ENCODE measurements at regions not wholly inside any gene's neighbourhood (a gene's known extent, or its start where the extent isn't known, plus 50 kb on each side); places are given as distances from the start of the nearest gene placed in this dataset.
"Not testable (repeated sequence)": the region's sequence is repeated elsewhere in the genome, so short reads cannot be mapped to it uniquely, and the experiment has no call there.

DNA sequence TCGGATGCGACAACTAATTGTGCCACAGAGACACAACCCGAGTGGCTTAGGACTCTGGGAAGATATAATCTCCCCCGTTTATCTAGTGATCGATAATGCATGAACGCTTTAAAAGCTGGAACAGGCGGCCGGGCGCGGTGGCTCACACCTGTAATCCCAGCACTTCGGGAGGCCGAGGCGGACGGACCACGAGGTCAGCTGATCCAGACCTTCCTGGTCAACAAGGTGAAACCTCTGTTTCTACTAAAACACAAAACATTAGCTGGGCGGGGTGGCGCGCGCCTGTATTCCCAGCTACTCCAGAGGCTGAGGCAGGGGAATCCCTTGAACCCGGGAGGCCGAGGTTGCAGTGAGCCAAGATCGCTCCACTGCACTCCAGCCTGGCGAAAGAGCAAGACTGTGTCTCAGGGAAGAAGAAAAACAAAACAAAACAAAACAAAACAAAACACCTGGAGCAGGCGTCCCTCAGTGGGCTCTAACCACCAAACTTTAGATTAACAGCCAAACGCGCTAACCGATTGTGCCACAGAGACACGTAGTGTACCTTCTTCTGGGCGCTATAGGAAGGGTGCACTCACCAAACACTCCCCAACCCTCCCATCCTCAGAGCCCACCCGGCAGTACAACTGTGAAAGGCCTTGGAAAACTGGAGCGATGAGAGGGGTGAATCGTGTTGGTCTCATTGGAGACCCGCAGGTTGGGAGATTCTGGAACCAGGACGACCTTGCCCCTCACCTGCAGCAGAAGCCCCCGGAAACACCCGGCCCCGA lies 53.3 kb upstream of the PPIAL4F start:
- TF ChIP-seq, protein P1, sequence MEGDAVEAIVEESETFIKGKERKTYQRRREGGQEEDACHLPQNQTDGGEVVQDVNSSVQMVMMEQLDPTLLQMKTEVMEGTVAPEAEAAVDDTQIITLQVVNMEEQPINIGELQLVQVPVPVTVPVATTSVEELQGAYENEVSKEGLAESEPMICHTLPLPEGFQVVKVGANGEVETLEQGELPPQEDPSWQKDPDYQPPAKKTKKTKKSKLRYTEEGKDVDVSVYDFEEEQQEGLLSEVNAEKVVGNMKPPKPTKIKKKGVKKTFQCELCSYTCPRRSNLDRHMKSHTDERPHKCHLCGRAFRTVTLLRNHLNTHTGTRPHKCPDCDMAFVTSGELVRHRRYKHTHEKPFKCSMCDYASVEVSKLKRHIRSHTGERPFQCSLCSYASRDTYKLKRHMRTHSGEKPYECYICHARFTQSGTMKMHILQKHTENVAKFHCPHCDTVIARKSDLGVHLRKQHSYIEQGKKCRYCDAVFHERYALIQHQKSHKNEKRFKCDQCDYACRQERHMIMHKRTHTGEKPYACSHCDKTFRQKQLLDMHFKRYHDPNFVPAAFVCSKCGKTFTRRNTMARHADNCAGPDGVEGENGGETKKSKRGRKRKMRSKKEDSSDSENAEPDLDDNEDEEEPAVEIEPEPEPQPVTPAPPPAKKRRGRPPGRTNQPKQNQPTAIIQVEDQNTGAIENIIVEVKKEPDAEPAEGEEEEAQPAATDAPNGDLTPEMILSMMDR (conservative IDR thresholded peaks at IDR 0.05 in 1 of 2, IDR thresholded peaks at IDR 0.05 in 1 of 2; ENCODE audit: low read depth in 1 of 2, low read length in 2 of 2): not testable (repeated sequence)
- TF ChIP-seq EZH2 (IDR thresholded peaks at IDR 0.05; ENCODE audit: low read length, missing control alignments): not testable (repeated sequence)

Measured in fibroblast of lung (primary cell).